ENCODE measurements at regions not wholly inside any gene's neighbourhood (a gene's known extent, or its start where the extent isn't known, plus 50 kb on each side); places are given as distances from the start of the nearest gene placed in this dataset.

GRCh38 chr3:19742935-19743334, 191.1 kb downstream of the EFHB start:
- no peak for TF ChIP-seq POLR2A (IDR thresholded peaks at IDR 0.05; ENCODE audit: low read depth)
- no peak for TF ChIP-seq CTCF (IDR thresholded peaks at IDR 0.05)
